GM12864 (cell line): ENCODE measurements at regions not wholly inside any gene's neighbourhood (a gene's known extent, or its start where the extent isn't known, plus 50 kb on each side); places are given as distances from the start of the nearest gene placed in this dataset.

Experiments used
- DNase-seq: peaks from one replicate; pipeline ENCODE4 v3.0.0-alpha.2; 2011; ENCODE audit warnings: low read depth
- H3K4me3 ChIP-seq: 2 replicates; pipeline ENCODE4 v1.5.1; 2011; ENCODE audit warnings: mild to moderate bottlenecking, low read depth, low read length, control low read depth
- CTCF ChIP-seq: IDR thresholded peaks from 2 replicates; pipeline ENCODE4 v1.5.1; 2011; ENCODE audit warnings: low read depth, mild to moderate bottlenecking, moderate library complexity, low read length, control low read depth, inconsistent platforms; ENCODE audit errors: missing control alignments

DNA sequence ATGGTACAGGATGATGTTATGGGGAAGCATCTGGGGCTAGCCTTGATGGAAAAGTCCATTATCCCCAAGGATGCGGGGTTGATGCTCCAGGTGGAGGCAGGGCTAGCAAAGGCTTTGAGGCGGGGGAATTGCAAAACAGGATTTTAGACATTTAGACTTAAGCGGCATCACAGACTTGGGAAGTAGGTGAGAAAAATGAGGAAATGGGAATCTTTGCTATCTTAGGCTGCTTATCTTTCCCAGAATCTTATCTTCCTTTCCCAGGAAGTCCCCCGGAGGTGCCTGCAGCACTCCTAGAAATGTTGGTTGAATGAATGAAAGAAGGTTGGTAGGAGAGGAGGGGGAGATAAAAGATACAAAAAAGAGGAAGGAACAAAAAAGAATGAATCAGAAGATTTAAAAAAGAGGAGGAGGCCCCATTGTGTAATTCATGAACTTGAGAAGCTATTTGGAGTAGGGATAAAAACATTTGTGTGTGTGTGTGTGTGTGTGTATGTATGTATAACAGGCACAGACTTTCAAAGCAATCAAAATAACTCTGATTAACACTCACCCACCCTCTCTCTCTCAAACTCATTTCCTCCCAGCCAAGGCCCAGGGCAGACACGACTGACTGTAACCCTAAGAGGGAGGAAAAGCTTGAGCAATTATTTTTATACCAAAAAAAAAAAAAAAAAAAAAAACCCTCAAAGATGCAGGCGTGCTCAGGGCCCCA is 62.5 kb upstream of the TBX3 start:
- no peak overlapping the region for H3K4me3 ChIP-seq
- DNase-seq = no peak
- no peak for TF ChIP-seq CTCF

DNA sequence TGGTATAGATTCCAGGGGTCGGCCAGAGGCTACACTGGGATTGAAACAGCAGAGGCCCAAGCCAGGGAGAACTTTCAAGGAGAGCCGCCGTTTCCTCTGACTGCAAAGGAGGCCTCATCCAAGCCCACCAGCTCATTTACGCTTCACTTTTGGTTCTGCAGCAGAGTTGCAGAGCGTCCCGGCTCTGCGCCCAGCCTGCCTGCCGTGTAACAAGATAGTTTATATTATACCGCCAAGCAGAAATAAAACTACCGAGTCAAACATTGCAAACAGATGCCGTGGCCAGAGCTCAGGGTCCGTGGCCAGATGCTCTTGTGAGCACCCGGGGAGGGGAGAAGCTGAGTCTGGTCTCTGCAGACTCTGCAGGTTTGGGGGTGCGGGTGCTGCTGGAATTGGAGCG is 60.7 kb upstream of the TBX3 start:
- no peak overlapping the region for H3K4me3 ChIP-seq
- DNase-seq = no peak
- no peak for TF ChIP-seq CTCF

- H3K4me3 ChIP-seq = no peak overlapping the region
- DNase-seq = no peak
- TF ChIP-seq CTCF = no peak
Observed at GRCh38 chr12:114744285-114744684, 60.3 kb upstream of the TBX3 start.

DNA sequence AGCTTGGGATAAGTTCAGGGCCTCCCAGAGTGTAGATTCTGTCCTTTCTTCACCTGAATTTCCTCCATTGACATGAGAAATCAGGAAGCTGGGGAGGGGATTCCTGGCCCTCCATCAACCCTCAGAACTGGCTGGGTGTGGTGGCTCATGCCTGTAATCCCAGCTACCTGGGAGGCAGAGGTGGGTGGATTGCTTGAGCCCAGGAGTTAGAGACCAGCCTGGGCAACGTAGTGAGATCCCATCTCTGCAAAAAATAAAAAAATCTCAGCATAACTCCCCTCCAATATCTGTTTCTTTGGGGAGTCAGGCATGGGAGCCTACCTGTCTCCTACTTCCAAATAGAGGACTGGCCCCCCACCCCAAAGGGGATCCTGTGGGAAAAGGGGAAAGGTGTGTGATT is 59.8 kb upstream of the TBX3 start:
- no peak for DNase-seq
- H3K4me3 ChIP-seq = no peak overlapping the region
- TF ChIP-seq CTCF = no peak

- TF ChIP-seq CTCF = no peak
- DNase-seq = no peak
Observed at GRCh38 chr12:114743289-114743688, 59.3 kb upstream of the TBX3 start.

GRCh38 chr12:114742363-114742762 is 58.4 kb upstream of the TBX3 start:
- DNase-seq = no peak
- TF ChIP-seq CTCF = no peak
- no peak overlapping the region for H3K4me3 ChIP-seq

More at GRCh38 chr12:114743289-114743688, 59.3 kb upstream of the TBX3 start:
- no peak overlapping the region for H3K4me3 ChIP-seq

GRCh38 chr12:114741940-114742339 is 58.0 kb upstream of the TBX3 start:
- no peak for DNase-seq
- TF ChIP-seq CTCF = no peak
- H3K4me3 ChIP-seq = no peak overlapping the region
